Prostate gland (tissue), 2 donors: ENCODE measurements at regions not wholly inside any gene's neighbourhood (a gene's known extent, or its start where the extent isn't known, plus 50 kb on each side); places are given as distances from the start of the nearest gene placed in this dataset.

Experiments used
- CTCF ChIP-seq, 4 experiments: fragments of 200-600 bp in 2 of 4; fragments of 450-650 bp in 2 of 4; sonication (generic) in 2 of 4; IDR thresholded peaks; 1 replicate in 3 of 4; 2 replicates in 1 of 4; pipeline ENCODE4 v1.5.1; 2016 to 2019; ENCODE audit warnings: antibody characterized with exemption in 4 of 4, mild to moderate bottlenecking in 2 of 4, moderate library complexity in 2 of 4
- POLR2A ChIP-seq: fragments of 450-650 bp; IDR thresholded peaks from one replicate; pipeline ENCODE4 v1.6.1; 2016; ENCODE audit warnings: antibody characterized with exemption, mild to moderate bottlenecking
- POLR2AphosphoS5 ChIP-seq: sonication (generic); formaldehyde crosslinking; IDR thresholded peaks from one replicate; pipeline ENCODE4 v1.6.1; 2017; ENCODE audit warnings: antibody characterized with exemption

- TF ChIP-seq CTCF (IDR thresholded peaks at IDR 0.05) = no peak
- no peak for TF ChIP-seq POLR2A
- TF ChIP-seq POLR2AphosphoS5 = no peak
Observed at GRCh38 chr6:151730496-151730870, 77.0 kb upstream of the ESR1 start.
